GM12874 (cell line): ENCODE measurements at regions not wholly inside any gene's neighbourhood (a gene's known extent, or its start where the extent isn't known, plus 50 kb on each side); places are given as distances from the start of the nearest gene placed in this dataset.

ENCODE experiments used
- CTCF ChIP-seq: IDR thresholded peaks from 2 replicates; pipeline ENCODE4 v1.5.1; 2011; ENCODE audit warnings: low read depth, mild to moderate bottlenecking, control low read depth, low read length, moderate library complexity; ENCODE audit not compliant: insufficient read depth

GRCh38 chr22:48644997-48645396 is 1182.7 kb downstream of the BRD1 start:
- TF ChIP-seq CTCF, result no peak

GRCh38 chr22:48644108-48644507 is 1183.6 kb downstream of the BRD1 start:
- TF ChIP-seq CTCF, result no peak

- TF ChIP-seq CTCF, result no peak
Measured at GRCh38 chr22:48643066-48643731, 1184.5 kb downstream of the BRD1 start.

GRCh38 chr22:48642550-48642949 is 1185.1 kb downstream of the BRD1 start:
- TF ChIP-seq CTCF, result no peak

- no peak for TF ChIP-seq CTCF
Measured at GRCh38 chr22:48641906-48642475, 1185.7 kb downstream of the BRD1 start.

- no peak for TF ChIP-seq CTCF
Measured at GRCh38 chr22:48640890-48641841, 1186.5 kb downstream of the BRD1 start.
